GM18858 (cell line): ENCODE measurements at regions not wholly inside any gene's neighbourhood (a gene's known extent, or its start where the extent isn't known, plus 50 kb on each side); places are given as distances from the start of the nearest gene placed in this dataset.

ENCODE experiments used
- ATAC-seq: cut with Tn5 transposase; IDR thresholded peaks from one replicate; pipeline ENCODE4 v1.9.1; 2021; ENCODE audit not compliant: unreplicated experiment

- ATAC-seq, result no peak
Measured at GRCh38 chr13:50071379-50071778, 56.1 kb downstream of the KCNRG start.

DNA sequence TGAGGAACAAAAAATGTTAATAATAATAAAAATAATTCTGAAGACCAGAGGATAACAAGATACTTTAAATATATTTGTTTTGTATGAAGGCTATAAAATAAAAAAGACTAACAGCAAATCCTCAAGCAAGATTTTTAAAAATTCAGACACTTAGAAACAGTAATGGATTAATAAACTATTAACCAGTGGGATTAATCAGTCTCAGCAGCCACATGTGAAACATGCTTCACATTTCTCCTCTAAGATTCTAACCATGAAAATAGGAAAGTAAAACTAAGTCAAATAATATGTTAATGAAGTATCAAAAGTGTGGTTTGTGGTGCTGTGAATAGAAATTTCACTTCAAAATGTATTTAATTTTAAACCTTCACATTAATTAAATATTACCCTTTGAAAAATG lies 57.4 kb downstream of the KCNRG start:
- ATAC-seq, result no peak

GRCh38 chr13:50073340-50073739 lies 58.1 kb downstream of the KCNRG start:
- ATAC-seq, result no peak

GRCh38 chr13:50074843-50075242 lies 59.6 kb downstream of the KCNRG start:
- peak; percentile 55 for ATAC-seq

GRCh38 chr13:50075619-50076097 lies 60.4 kb downstream of the KCNRG start:
- no peak for ATAC-seq

GRCh38 chr13:50077431-50077830 lies 62.2 kb downstream of the KCNRG start:
- no peak for ATAC-seq

GRCh38 chr13:50078231-50078894 lies 63.1 kb downstream of the KCNRG start:
- no peak for ATAC-seq

DNA sequence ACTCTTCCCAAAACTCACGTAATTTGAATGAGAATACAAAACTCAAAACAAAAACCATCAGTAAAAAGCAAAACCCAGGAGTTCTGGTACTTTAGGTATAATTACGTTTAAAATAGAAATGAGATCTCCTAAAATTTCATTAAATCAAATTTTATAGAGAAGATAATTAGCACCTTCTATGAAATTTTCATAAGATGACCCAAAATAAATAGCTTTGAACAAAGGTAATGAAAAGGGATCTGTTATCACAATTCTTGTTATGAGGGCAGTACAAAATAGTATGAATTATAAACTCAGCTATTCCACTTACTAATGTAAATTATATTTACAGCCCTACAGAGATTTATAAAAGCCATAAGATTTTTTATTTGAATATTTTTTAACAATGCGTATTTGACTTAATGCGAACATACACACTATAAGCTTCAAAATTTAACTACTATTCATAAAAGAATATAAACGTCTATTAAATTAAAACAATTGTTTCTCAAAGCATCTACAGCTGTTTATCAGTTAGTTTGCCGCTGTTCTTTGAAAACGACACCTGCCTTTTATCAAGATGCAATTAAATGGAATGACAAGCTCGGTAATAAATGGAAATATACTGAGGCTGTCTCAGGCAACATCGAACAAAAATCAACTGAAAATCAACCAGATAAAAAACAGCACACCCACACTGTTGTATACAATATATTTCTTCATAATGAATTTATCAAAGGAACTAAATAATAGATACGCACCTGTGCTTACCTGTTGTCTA lies 63.8 kb downstream of the KCNRG start:
- no peak for ATAC-seq

DNA sequence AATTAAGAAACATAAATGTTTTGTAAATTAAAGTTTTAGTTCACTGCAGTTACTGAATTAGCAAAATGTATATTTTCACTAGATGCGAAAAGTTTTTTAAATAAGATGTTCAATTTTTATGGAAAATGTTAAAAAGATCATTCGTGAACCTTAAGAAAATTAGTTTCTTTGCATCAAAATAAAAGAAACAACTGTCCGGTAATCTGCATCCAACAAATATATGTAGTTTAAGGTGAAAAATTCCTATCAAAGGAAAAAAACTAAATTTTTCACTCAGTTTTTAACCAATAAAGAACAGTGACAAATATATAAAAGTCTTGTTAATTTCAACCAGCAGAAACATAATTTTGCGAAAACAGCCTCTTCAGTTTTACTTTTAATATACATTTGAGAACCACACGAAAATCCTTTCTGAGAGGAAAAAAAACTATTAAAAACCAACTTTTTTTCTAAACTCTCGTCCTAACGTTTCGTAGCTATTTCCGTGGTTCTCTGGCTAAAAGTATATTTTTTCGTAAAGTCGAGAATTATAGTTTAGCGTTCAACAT lies 64.5 kb downstream of the KCNRG start:
- ATAC-seq, result no peak

DNA sequence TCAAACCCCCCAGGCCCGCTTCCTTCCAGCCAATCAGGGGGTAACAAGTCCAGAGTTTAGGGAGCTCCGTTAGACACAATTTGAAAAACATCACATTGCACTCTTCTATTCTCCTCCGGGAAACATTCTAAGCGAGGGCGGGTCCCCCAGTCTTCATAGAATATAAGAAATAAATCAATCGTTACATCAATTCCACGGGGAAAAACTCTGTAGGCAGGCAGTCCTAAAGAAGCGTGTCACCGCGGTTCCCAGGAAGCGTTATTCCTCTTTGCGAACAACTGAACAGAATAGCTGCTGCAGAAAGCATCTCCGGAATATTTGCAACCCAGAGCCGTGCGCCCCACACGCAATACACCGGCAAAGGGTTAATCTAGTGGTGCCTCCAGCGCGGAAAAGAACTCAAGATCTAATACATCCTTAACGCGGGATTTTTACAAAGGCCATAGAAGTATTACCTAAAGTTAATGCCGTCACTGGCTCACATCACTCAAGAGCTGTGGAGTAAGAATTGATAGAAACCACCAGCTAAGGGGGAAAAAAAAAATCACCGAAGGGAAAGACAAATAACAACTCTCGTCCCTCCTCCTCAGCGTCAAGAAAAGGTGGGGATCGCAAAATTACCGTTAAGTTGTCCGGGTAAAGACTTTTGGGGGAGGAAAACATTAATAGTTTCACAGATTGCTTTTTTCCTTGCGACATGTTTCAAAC lies 65.1 kb downstream of the KCNRG start:
- no peak for ATAC-seq

GRCh38 chr13:50080911-50081678 lies 65.9 kb downstream of the KCNRG start:
- no peak for ATAC-seq

DNA sequence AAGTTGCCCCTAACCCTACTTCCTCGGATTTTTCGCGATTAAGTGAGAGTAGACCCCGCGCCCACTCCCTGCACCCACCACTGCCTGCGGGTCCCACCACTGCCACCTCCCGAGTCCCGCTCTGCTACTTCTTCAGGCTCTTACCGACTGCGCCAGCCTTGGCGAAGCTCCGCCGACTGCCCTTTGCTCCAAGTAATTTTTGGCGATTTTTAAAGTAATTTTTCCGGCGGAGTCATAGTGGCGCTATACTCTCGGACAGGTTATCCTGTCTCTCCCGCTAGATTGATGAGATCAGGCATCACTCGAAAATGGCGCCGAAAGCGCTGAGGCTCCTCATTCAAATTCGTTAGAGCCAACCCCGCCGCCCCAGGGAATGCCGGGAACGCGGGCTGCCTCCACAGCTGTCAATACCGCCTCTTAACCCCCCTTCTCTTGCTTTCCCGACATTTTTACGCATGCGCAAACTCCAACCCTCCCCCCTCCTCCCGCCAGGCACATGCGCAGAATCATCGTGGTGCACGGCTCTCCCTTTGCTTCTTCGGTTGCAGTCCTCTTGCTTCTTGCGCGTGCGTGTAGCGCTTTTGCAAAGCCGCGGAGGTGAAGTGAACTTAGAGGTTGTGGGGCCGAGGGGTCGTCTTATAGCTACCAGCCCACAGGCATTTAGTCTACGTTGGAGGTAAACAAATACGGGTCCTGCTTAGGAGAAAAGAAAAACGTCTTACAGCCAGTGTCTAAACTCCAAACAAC lies 66.6 kb downstream of the KCNRG start:
- ATAC-seq, result peak; percentile 47

DNA sequence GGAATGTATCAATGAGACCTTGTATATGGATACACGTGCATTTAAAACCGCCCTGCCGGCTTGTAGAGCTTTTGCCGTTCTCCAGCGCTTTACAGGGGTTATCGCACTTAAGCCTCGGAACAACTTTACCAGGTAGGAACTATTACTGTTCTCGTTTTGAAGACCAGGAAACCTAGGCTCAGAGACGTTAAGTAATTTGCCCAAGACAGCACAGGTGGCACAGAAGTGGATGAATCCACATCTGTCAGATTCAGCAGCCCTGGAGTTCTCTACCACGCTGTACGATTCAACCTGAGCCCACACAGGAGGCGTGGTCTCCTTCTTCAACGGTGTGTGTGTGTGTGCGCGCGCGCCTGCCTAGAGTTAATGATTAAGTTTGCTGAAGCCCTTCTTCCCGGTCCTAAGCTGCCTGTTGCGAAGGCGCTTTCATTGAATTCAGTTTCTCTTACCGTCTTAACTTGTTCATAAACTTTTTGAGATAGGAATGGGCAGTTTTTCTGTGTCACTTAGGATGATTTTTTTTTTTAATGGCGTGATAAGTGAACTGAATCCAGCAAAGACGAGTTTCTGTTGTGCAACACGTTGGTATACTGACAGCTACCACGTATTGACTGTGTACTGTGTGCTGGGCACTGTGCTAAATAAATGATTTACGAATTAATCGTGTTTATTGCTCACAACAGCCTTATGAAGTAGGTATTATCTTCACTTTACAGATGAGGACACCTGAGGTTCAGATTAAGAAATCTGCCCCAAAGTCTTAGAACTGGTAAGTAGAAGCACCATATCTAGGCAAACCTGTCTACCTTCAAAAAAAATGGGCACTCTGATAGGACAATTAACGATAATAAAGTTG lies 67.4 kb downstream of the KCNRG start:
- ATAC-seq, result peak; percentile 49

DNA sequence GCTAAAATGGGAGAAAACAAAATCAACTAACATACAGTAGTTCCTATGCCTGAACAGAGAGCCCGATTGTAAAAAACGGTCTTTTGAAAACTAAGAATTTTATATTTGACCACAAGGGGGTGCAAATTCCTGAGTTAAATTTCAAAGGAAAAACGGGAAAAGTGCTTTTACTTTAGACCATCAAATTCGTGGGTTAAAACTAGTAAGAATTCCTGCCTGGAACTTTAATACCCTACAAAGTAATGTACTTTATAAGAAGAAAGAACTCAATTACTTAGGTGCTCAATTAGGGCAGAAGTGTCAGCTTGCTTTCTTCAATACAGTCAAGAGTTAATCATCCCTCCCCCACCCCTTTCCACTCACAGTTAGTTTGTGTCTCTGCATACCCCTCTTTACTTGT lies 69.8 kb downstream of the KCNRG start:
- ATAC-seq, result no peak

- no peak for ATAC-seq
Measured at GRCh38 chr13:50089633-50090032, 74.4 kb downstream of the KCNRG start.

GRCh38 chr13:50090211-50090610 lies 75.0 kb downstream of the KCNRG start:
- ATAC-seq, result no peak

- no peak for ATAC-seq
Measured at GRCh38 chr13:50094615-50095293, 79.5 kb downstream of the KCNRG start.

- no peak for ATAC-seq
Measured at GRCh38 chr13:50098693-50099092, 83.4 kb downstream of the KCNRG start.

- ATAC-seq, result no peak
Measured at GRCh38 chr13:50099473-50099872, 84.2 kb downstream of the KCNRG start.
